Left renal pelvis (tissue), 4 donors: ENCODE measurements at regions not wholly inside any gene's neighbourhood (a gene's known extent, or its start where the extent isn't known, plus 50 kb on each side); places are given as distances from the start of the nearest gene placed in this dataset.
A peak's percentile ranks its signal among the peaks of the same experiment; 100 is the strongest.

Experiments used
- DNase-seq, 4 donors: peaks; one replicate each; pipeline ENCODE4 v3.0.0-alpha.2; 2013; ENCODE audit warnings: low read depth in 4 of 4, low spot score in 3 of 4

- DNase-seq, result peak in 1 of 4 donors; percentile 12
Observed at GRCh38 chr2:206212673-206213513, 53.2 kb downstream of the EEF1B2 start.

- DNase-seq, result no peak
Observed at GRCh38 chr2:206213514-206213845, 53.8 kb downstream of the EEF1B2 start.

GRCh38 chr2:206217166-206217565 lies 57.3 kb upstream of the ZDBF2 start:
- DNase-seq, result no peak

DNA sequence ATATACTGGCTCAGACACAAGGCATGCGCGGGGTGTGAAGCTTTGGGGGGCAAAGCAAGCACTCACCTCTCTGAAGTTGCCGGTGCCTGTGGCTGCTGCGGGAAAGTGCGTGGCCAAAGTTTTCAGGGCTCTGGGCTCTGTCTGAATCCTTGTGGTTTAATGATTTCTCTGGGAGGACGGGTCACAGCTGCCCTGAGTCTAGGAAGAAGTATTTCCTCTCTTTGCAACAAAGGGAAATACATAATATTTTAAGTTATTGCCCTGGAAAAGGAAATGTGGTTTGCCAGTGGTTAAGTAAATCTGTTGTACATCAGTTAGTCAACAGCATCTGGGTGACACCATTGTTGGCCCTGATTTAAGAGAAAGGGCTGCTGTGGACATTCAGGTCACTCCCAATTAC lies 56.7 kb upstream of the ZDBF2 start:
- DNase-seq, result no peak

DNA sequence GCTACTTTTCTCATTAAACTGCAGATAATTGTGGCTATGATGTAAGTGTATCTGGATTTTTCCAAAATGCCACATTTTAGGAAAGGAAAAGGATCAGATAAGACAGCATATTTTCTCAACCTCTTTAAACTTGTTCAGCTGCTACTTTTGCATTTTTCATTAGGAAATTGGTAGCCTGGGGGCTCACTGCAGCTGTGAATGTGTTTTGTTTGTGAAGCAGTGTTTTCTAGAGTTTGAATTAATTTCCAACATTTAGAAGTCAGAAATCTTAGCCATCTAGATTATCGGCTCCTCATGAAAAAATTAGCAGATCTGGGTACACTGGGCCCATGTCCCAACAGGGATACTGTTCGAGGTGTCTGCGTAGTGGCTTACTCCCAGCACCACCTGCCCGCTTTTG lies 56.3 kb upstream of the ZDBF2 start:
- DNase-seq, result no peak

DNA sequence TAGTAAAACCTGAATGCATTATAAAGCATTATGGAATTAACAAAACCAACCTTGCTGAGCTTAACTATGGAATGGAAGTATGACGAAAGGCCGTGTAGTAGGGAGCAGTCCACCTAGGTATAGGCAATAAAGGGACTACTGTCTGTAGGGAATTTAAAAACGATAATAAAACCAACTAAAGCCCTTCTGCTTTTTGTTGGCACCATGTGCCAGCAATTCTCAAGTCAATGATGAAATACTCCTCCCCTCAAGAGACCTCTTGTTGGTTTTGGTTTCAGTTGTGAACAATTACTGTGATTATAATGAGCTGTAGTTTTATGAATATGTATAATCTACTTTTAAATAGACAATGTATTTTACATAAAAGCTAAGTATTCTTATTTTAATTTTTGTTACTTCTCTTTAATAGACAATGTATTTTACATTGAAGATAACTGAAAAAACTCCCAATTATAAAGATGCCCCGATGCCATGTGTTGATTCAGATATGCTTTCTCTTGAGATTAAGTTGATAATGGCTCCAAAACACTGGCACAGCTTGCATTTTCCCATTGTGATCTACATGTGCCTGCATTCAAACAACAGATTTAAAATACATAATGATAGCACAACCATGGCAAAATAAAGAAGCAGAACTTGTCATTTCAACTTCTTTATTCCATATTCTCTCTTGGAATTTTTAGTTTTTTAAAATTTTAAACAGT lies 55.5 kb upstream of the ZDBF2 start:
- DNase-seq, result no peak

- DNase-seq, result no peak
Observed at GRCh38 chr2:206219957-206220356, 54.5 kb upstream of the ZDBF2 start.

GRCh38 chr2:206220997-206221396 lies 53.5 kb upstream of the ZDBF2 start:
- DNase-seq, result no peak
